ENCODE measurements at regions not wholly inside any gene's neighbourhood (a gene's known extent, or its start where the extent isn't known, plus 50 kb on each side); places are given as distances from the start of the nearest gene placed in this dataset.

GRCh38 chr12:47321436-47321835 lies 241.7 kb upstream of the AMIGO2 start:
- no peaks in the 10 kb centered on the region for H3K9me3 ChIP-seq
- DNase-seq (ENCODE audit: low spot score) = no peak
- H3K4me1 ChIP-seq = peaks cover 0 to 11% of the 10 kb centered on the region in 2 donors
- H3K4me3 ChIP-seq = no peak overlapping the region
- H3K27me3 ChIP-seq = no peaks in the 10 kb centered on the region
- H3K36me3 ChIP-seq = no peaks in the 10 kb centered on the region
- no peak overlapping the region for H3K27ac ChIP-seq
- no peak for TF ChIP-seq CTCF (IDR thresholded peaks at IDR 0.05)

GRCh38 chr12:47319746-47320145 lies 240.0 kb upstream of the AMIGO2 start:
- no peaks in the 10 kb centered on the region for H3K36me3 ChIP-seq
- TF ChIP-seq CTCF (IDR thresholded peaks at IDR 0.05) = no peak
- H3K4me3 ChIP-seq = no peak overlapping the region
- H3K27ac ChIP-seq = no peak overlapping the region
- H3K4me1 ChIP-seq = peaks cover 0 to 16% of the 10 kb centered on the region in 2 donors
- DNase-seq (ENCODE audit: low spot score) = no peak
- no peaks in the 10 kb centered on the region for H3K9me3 ChIP-seq
- H3K27me3 ChIP-seq = no peaks in the 10 kb centered on the region

GRCh38 chr12:47318963-47319362 lies 239.2 kb upstream of the AMIGO2 start:
- Histone ChIP-seq H3K27ac (no peak overlapping the region), H3K4me3 (no peak overlapping the region), H3K27me3 (no peaks in the 10 kb centered on the region), H3K36me3 (no peaks in the 10 kb centered on the region), H3K9me3 (no peaks in the 10 kb centered on the region), H3K4me1 (peaks cover 0 to 16% of the 10 kb centered on the region in 2 donors)
- no peak for TF ChIP-seq CTCF (IDR thresholded peaks at IDR 0.05)
- no peak for DNase-seq (ENCODE audit: low spot score)

- no peak for TF ChIP-seq CTCF (IDR thresholded peaks at IDR 0.05)
- Histone ChIP-seq H3K27ac (peak overlapping the region; percentile 10 to 16), H3K36me3 (no peaks in the 10 kb centered on the region), H3K9me3 (no peaks in the 10 kb centered on the region), H3K4me3 (peak overlapping the region in 1 of 2 donors; percentile 11), H3K4me1 (peaks cover 0 to 16% of the 10 kb centered on the region in 2 donors), H3K27me3 (no peaks in the 10 kb centered on the region)
- no peak for DNase-seq (ENCODE audit: low spot score)
These were observed 237.6 kb upstream of the AMIGO2 start for GRCh38 chr12:47317175-47317915.

GRCh38 chr12:47316609-47317049 lies 236.9 kb upstream of the AMIGO2 start:
- Histone ChIP-seq H3K9me3 (no peaks in the 10 kb centered on the region), H3K4me3 (no peak overlapping the region), H3K36me3 (no peaks in the 10 kb centered on the region), H3K4me1 (peaks cover 0 to 16% of the 10 kb centered on the region in 2 donors), H3K27ac (peak overlapping the region; percentile 10 to 16), H3K27me3 (no peaks in the 10 kb centered on the region)
- no peak for TF ChIP-seq CTCF (IDR thresholded peaks at IDR 0.05)
- DNase-seq (ENCODE audit: low spot score) = no peak

GRCh38 chr12:47314996-47315395 lies 235.2 kb upstream of the AMIGO2 start:
- Histone ChIP-seq H3K4me3 (no peak overlapping the region), H3K27ac (no peak overlapping the region), H3K9me3 (no peaks in the 10 kb centered on the region), H3K27me3 (no peaks in the 10 kb centered on the region), H3K4me1 (peaks cover 0 to 16% of the 10 kb centered on the region in 2 donors), H3K36me3 (no peaks in the 10 kb centered on the region)
- TF ChIP-seq CTCF (IDR thresholded peaks at IDR 0.05) = no peak
- DNase-seq (ENCODE audit: low spot score) = no peak
